ENCODE measurements at regions not wholly inside any gene's neighbourhood (a gene's known extent, or its start where the extent isn't known, plus 50 kb on each side); places are given as distances from the start of the nearest gene placed in this dataset.

DNA sequence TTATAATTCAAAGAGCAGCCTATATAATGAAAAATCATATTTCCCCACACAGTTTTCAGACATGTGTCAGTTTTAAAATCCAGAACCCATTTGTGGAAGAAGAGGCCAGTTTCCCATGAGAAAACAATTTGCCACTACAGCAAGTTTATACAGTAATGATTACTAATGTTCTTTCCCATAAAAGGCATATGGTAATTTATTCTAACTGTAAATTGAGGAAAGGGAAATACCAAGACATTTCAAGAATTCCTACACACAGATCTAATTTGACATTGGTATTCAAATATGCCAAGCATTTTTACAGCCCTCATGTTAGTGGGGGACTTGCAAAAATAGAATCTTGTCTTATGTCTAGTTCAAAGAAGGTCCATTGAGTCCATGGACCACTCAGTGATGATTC lies 1368.6 kb downstream of the FSTL5 start:
- TF ChIP-seq GATA3 (IDR thresholded peaks at IDR 0.05; ENCODE audit: low read depth, low read length) (no peak), GATA2 (IDR thresholded peaks at IDR 0.05; ENCODE audit: low read depth, low read length) (no peak)
